GM12891 (cell line): ENCODE measurements at regions not wholly inside any gene's neighbourhood (a gene's known extent, or its start where the extent isn't known, plus 50 kb on each side); places are given as distances from the start of the nearest gene placed in this dataset.

ENCODE experiments used
- DNase-seq: peaks from one replicate; pipeline ENCODE4 v3.0.0; 2011; ENCODE audit warnings: low spot score; ENCODE audit not compliant: insufficient read length
- FAIRE-seq: peaks from 2 replicates; lab custom pipeline; 2011; peaks lifted over from hg19 to GRCh38; lab: Jason Lieb, UNC
- PAX5 ChIP-seq: IDR thresholded peaks from 2 replicates; pipeline ENCODE4 v1.6.1; 2011; ENCODE audit warnings: low read length, moderate library complexity, mild to moderate bottlenecking; ENCODE audit not compliant: insufficient read depth, severe bottlenecking
- POLR2A ChIP-seq: IDR thresholded peaks from 2 replicates; pipeline ENCODE4 v1.6.1; 2011; ENCODE audit warnings: low read depth, low read length, control low read depth
- POLR2AphosphoS5 ChIP-seq: IDR thresholded peaks from 2 replicates; pipeline ENCODE4 v1.6.1; 2011; ENCODE audit warnings: low read depth, low read length, control low read depth
- POU2F2 ChIP-seq: IDR thresholded peaks from 2 replicates; pipeline ENCODE4 v1.6.1; 2011; ENCODE audit warnings: low read depth, mild to moderate bottlenecking, control low read depth, low read length, moderate library complexity
- SPI1 ChIP-seq: IDR thresholded peaks from 2 replicates; pipeline ENCODE4 v1.6.1; 2011; ENCODE audit warnings: low read depth, low read length, control low read depth
- TAF1 ChIP-seq: IDR thresholded peaks from 2 replicates; pipeline ENCODE4 v1.6.1; 2011; ENCODE audit warnings: low read depth, low read length, control low read depth

GRCh38 chr7:153472516-153472915 lies 579.7 kb upstream of the DPP6 start:
- FAIRE-seq (no peak), DNase-seq (no peak)
- TF ChIP-seq SPI1 (no peak), POLR2AphosphoS5 (no peak), PAX5 (no peak), POLR2A (no peak), POU2F2 (no peak), TAF1 (no peak)

GRCh38 chr7:153473185-153473584 lies 579.0 kb upstream of the DPP6 start:
- FAIRE-seq (no peak), DNase-seq (no peak)
- TF ChIP-seq PAX5 (no peak), POLR2A (no peak)

DNA sequence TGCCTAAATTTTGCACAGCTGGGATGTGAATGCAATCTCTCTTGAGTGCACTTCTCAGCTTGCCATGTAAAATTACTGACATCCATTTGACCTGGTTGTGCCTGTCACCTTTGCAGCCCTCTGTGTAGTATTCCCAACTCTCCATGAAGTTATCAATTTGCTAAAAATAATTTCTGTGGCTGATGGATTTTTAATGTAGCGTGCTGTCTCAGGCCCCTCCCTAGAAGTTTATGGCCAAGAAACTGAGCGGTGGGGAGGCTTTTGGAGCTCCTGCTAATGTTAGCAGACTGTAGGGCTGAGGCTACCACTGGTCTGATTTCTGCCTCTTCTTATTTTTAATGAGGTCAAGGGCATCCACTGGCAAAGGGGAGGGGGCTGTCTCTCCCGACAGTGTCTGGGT lies 577.0 kb upstream of the DPP6 start:
- DNase-seq (no peak), FAIRE-seq (no peak)
- no peak for TF ChIP-seq POU2F2
- TF ChIP-seq TAF1, result no peak
- no peak for TF ChIP-seq POLR2A
- no peak for TF ChIP-seq POLR2AphosphoS5
- no peak for TF ChIP-seq PAX5

DNA sequence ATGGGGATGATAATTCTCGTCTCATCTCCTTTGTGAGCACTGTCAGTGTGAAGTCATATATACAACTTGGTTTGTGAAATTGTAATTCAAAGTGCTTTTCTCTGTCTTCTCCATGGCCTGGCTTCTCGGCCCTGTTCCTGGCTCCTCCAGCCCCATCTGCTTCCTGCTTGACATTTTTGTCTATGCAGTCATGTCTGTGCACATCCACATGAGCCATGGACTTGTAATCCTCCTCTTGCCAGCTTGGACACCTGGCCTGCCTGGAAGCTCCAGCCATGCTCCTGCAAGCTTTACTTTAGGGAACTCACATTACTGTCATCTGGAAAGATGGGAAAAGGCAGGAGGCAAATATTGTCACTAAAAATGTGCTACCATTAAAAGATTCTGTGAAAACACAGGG lies 576.0 kb upstream of the DPP6 start:
- TF ChIP-seq TAF1 (no peak), PAX5 (no peak), SPI1 (no peak), POLR2AphosphoS5 (no peak)
- no peak for DNase-seq
- no peak for FAIRE-seq

- no peak for FAIRE-seq
- TF ChIP-seq TAF1, result no peak
Measured at GRCh38 chr7:153496257-153496656, 555.9 kb upstream of the DPP6 start.

GRCh38 chr7:153503093-153503492 lies 549.1 kb upstream of the DPP6 start:
- TF ChIP-seq POLR2AphosphoS5, result no peak
- TF ChIP-seq POU2F2, result no peak
- no peak for TF ChIP-seq POLR2A
- TF ChIP-seq SPI1, result no peak
- FAIRE-seq, result no peak

More at GRCh38 chr7:153496257-153496656, 555.9 kb upstream of the DPP6 start:
- DNase-seq, result no peak

DNA sequence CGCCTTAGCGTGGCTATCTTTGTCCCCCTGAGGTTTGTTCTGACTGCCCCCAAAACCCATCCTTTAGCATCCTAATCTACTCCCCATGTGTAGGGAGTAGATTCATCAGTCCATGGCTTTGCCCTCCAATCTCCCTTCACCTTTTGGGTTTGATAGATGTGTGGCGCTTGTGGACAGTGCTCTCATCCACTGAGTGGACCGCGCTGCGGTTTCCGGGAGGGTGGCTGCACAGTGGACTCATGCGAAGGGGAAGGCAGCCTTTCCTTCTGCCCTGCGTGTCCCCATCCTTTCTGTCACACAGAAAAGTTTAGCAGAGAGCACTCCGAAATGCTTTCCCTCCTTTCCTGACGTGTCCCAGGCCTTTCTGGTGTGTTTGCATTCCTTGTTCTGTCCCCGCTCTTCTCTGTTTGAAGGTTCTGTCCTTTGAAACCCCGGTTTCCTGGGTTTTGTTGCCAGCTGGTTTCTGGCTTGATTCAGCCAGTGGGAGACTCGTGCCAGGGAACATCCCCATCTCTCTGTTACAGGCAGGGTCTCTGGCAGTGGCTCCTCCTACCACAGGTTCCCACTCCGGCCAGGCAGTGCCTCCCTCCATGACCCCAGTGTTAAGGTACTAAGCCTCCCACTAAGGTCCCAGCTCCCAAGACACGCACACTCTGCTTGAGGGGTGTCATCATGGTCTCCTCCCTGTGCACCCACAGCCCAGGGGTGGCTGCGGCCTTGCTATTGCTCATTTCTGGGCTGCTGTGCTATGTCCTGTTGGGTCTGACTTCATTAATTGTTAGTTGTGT lies 547.7 kb upstream of the DPP6 start:
- no peak for DNase-seq
- no peak for FAIRE-seq
- TF ChIP-seq SPI1 (no peak), POLR2AphosphoS5 (no peak), POU2F2 (no peak), TAF1 (no peak), PAX5 (no peak), POLR2A (no peak)

More at GRCh38 chr7:153503093-153503492, 549.1 kb upstream of the DPP6 start:
- no peak for DNase-seq

DNA sequence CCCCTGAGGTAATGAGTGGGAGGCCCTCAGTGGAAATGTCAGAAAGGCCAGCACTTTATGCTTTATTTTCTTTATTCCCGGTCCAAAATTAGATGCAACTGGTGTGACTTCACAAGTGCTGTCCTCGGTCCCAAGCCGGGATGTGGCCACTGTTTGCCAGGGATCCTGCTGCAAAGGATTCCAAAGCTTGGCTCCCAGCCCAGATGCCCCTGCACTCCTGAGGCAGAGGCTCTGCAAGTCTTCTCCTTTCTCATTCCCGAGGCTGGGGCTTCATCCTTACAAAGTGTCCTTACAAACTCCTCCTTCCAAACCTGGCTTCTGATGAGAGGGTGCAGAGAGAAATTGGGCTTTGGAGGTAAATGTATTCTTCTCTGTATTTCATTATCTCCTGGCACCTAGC lies 544.3 kb upstream of the DPP6 start:
- TF ChIP-seq POLR2AphosphoS5, result no peak
- TF ChIP-seq SPI1, result no peak
- TF ChIP-seq TAF1, result no peak
- TF ChIP-seq POU2F2, result no peak
- no peak for TF ChIP-seq PAX5
- TF ChIP-seq POLR2A, result no peak
- DNase-seq (no peak), FAIRE-seq (no peak)

DNA sequence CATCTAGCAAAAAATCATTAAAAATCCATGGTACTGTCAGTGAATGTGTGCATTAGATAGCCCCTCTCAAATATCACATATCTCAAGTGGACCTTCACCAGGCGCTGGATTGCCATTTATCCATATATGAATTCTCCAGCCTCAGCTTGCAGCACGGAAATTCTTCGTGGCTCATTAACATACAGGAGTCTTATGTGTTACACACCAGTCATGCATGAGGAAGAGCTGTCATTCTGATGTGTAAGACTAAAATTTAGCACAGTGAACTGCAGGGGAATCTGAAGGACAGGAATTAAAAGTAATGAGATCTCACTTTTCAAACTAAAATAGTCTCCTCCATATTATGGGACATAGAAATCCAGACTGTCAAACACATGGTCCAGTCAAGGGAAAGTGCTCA lies 542.4 kb upstream of the DPP6 start:
- no peak for TF ChIP-seq POU2F2
- no peak for TF ChIP-seq POLR2AphosphoS5
- no peak for TF ChIP-seq POLR2A
- no peak for TF ChIP-seq PAX5
- FAIRE-seq, result no peak
- no peak for DNase-seq

GRCh38 chr7:153510674-153511073 lies 541.5 kb upstream of the DPP6 start:
- TF ChIP-seq SPI1, result no peak
- TF ChIP-seq POU2F2, result no peak
- TF ChIP-seq POLR2A, result no peak
- TF ChIP-seq POLR2AphosphoS5, result no peak
- no peak for TF ChIP-seq PAX5
- no peak for TF ChIP-seq TAF1
- DNase-seq (no peak), FAIRE-seq (no peak)
